K562 (cell line): ENCODE measurements at regions not wholly inside any gene's neighbourhood (a gene's known extent, or its start where the extent isn't known, plus 50 kb on each side); places are given as distances from the start of the nearest gene placed in this dataset.

Source experiments
- ATAC-seq: fragments of 200-7000 bp; cut with Tn5 transposase; 3 replicates; pipeline ENCODE4 v1.9.1; 2020; ENCODE audit warnings: moderate library complexity
- BruUV-seq: library from RNA; stranded (reverse); fragments of 400-500 nt; replicated peaks from 2 replicates; lab custom pipeline; 2021; lab: Mats Ljungman, UMichigan
- CTCF ChIA-PET: fragments of 300-600 bp; formaldehyde crosslinking; extraction: SDS; loops from one replicate; lab custom pipeline; 2021; ENCODE audit warnings: low intra/inter-chr PET ratio; lab: Yijun Ruan, JAX
- POLR2A ChIA-PET: fragments of 300-600, 350-650 bp; sonication (Branson Sonifier 250); formaldehyde crosslinking; extraction: SDS; loops from one replicate; lab custom pipeline; 2021; ENCODE audit warnings: antibody characterized with exemption, inconsistent platforms; lab: Yijun Ruan, JAX
- DNase-seq, 4 experiments: peaks; one replicate each; pipeline versions ENCODE4 v3.0.0 to v3.0.0-alpha.2; 2011 to 2018; ENCODE audit warnings: low spot score in 3 of 4, mixed read lengths in 3 of 4; ENCODE audit errors: extremely low read depth in 1 of 4
- FAIRE-seq: peaks from 2 replicates; lab custom pipeline; 2011; peaks lifted over from hg19 to GRCh38; lab: Jason Lieb, UNC
- H2AFZ ChIP-seq: 2 replicates; pipeline ENCODE4 v1.6.0; 2011; ENCODE audit warnings: low read depth, low read length, control low read depth, inconsistent platforms
- H3K27ac ChIP-seq: fragments of 200-600 bp; 3 replicates; pipeline ENCODE4 v1.8.0; 2011; ENCODE audit warnings: low read depth, mild to moderate bottlenecking, control low read depth, inconsistent platforms, low read length, moderate library complexity, mixed read lengths; ENCODE audit errors: extremely low read depth
- H3K27me3 ChIP-seq, 2 experiments: fragments of 300-600 bp in 1 of 2; 2 replicates in 1 of 2; 3 replicates in 1 of 2; pipeline versions ENCODE4 v1.6.0 to v1.8.0; 2011; ENCODE audit warnings: inconsistent platforms in 2 of 2, low read length in 2 of 2, mild to moderate bottlenecking in 1 of 2, mixed read lengths in 1 of 2, moderate library complexity in 1 of 2; ENCODE audit not compliant: control insufficient read depth in 2 of 2, insufficient read depth in 2 of 2
- H3K36me3 ChIP-seq: fragments of 300-600 bp; 3 replicates; pipeline ENCODE4 v1.8.0; 2011; ENCODE audit warnings: mild to moderate bottlenecking, low read length, inconsistent platforms; ENCODE audit not compliant: control insufficient read depth, insufficient read depth
- H3K4me1 ChIP-seq, 2 experiments: fragments of 200-600 bp in 1 of 2; replicated peaks in 1 of 2; 2 replicates in 1 of 2; 3 replicates in 1 of 2; pipeline versions ENCODE4 v1.5.1 to v1.8.0; 2011; ENCODE audit warnings: inconsistent platforms in 2 of 2, low read length in 2 of 2, mild to moderate bottlenecking in 1 of 2, mixed read lengths in 1 of 2, moderate library complexity in 1 of 2; ENCODE audit not compliant: control insufficient read depth in 2 of 2, insufficient read depth in 2 of 2
- H3K4me2 ChIP-seq: 2 replicates; pipeline ENCODE4 v1.6.1; 2011; ENCODE audit warnings: low read length, control low read depth, inconsistent platforms, mixed read lengths; ENCODE audit not compliant: insufficient read depth
- H3K4me3 ChIP-seq: fragments of 200-600 bp; sonication (generic), shearing (Covaris generic); 2 replicates; pipeline ENCODE4 v1.5.1; 2016; ENCODE audit warnings: control low read depth, inconsistent platforms
- H3K79me2 ChIP-seq: fragments of 200-600 bp; 3 replicates; pipeline ENCODE4 v1.8.0; 2011; ENCODE audit warnings: low read length, inconsistent platforms; ENCODE audit not compliant: control insufficient read depth, insufficient read depth
- H3K9ac ChIP-seq, 2 experiments: 2 replicates each; pipeline versions ENCODE4 v1.6.0 to v1.6.1; 2011; ENCODE audit warnings: low read depth in 2 of 2, low read length in 2 of 2, control low read depth in 1 of 2, inconsistent platforms in 1 of 2, mild to moderate bottlenecking in 1 of 2, mixed read lengths in 1 of 2; ENCODE audit not compliant: insufficient read depth in 1 of 2
- H3K9me1 ChIP-seq: one replicate; pipeline ENCODE4 v1.6.0; 2011; ENCODE audit warnings: inconsistent platforms, mild to moderate bottlenecking, low read length, moderate library complexity; ENCODE audit not compliant: control insufficient read depth, insufficient read depth
- H3K9me3 ChIP-seq: replicated peaks from 2 replicates; pipeline ENCODE4 v1.5.1; 2011; ENCODE audit warnings: low read depth, low read length, inconsistent platforms; ENCODE audit not compliant: control insufficient read depth, insufficient read depth
- H4K20me1 ChIP-seq: replicated peaks from 2 replicates; pipeline ENCODE4 v1.6.1; 2011; ENCODE audit warnings: low read length, inconsistent platforms, mixed read lengths; ENCODE audit not compliant: control insufficient read depth, insufficient read depth
- ELF1 ChIP-seq: fragments of 200-800 bp; sonication (Bioruptor generic); IDR thresholded peaks from 2 replicates; pipeline ENCODE4 v1.6.1; 2016; ENCODE audit warnings: missing genetic modification characterization, missing compliant biosample characterization
- HNRNPUL1 ChIP-seq: fragments of 200-400 bp; formaldehyde crosslinking; IDR thresholded peaks from 2 replicates; pipeline ENCODE4 v1.6.1; 2017; ENCODE audit warnings: low read length
- SAFB2 ChIP-seq: fragments of 200-400 bp; formaldehyde crosslinking; IDR thresholded peaks from 2 replicates; pipeline ENCODE4 v1.6.1; 2018; ENCODE audit warnings: borderline replicate concordance, low read length, low read depth, moderate library complexity; ENCODE audit not compliant: severe bottlenecking
- SPI1 ChIP-seq: IDR thresholded peaks from 2 replicates; pipeline ENCODE4 v1.6.1; 2011; ENCODE audit warnings: low read depth, low read length, control low read depth, borderline replicate concordance
- ZNF436 ChIP-seq: fragments of 250-450, 450-650 bp; sonication (Bioruptor Pico); formaldehyde crosslinking; IDR thresholded peaks from 2 replicates; pipeline ENCODE4 v1.7.0; 2020; ENCODE audit warnings: mild to moderate bottlenecking
- WGBS: fragments of 100-300 bp; shearing (Covaris generic); methylation state at CpG from one replicate; pipeline ENCODE4 v1.1.6; 2016; ENCODE audit warnings: low coverage, mixed read lengths; ENCODE audit not compliant: insufficient coverage; ENCODE audit errors: missing lambda C conversion rate; 5-methylcytosine and 5-hydroxymethylcytosine counted together
- in situ Hi-C: fragments of 300-500 bp; cut with MboI; formaldehyde crosslinking; loops from 4 replicates; pipeline ENCODE4 v1.15.0; 2018; ENCODE audit warnings: inconsistent platforms, mixed read lengths
- intact Hi-C: fragments of 100-400 bp; cut with micrococcal nuclease; formaldehyde crosslinking; loops from 2 replicates; pipeline ENCODE4 v1.14.2; 2022
- TF ChIP-seq, protein P1 (sequence below): conservative IDR thresholded peaks from 2 replicates; pipeline ENCODE4 v1.6.1; 2011; ENCODE audit warnings: low read depth, mild to moderate bottlenecking, low read length; ENCODE audit not compliant: control insufficient read depth

DNA sequence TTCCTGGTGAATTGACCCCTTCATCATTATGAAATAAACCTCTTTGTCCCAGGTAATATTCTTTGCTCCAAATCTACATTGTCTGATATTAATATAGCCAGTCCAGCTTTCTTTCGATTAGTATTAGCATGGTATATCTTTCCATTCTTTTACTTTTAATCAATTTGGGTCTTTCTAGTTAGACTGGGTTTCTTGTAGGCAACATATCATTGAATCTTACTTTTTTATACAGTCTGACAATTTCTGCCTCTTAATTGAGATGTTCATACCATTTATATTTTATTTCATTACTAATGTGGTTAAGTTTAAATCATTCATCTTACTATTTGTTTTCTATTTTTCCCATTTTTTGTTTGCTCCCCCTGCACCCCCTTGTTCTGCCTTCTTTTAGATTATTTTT lies 61.7 kb upstream of the LIFR start:
- H2AFZ ChIP-seq, result no peak overlapping the region
- no peak for FAIRE-seq
- H3K4me3 ChIP-seq, result no peak overlapping the region
- in situ Hi-C loops, result no loop called here
- ChIA-PET CTCF (no interaction called here), POLR2A (no interaction called here)
- WGBS, result 0% methylated on average over 1 of the region's 1 CpG
- H3K9ac ChIP-seq, result no peak overlapping the region
- no peak overlapping the region for H3K4me2 ChIP-seq
- no peaks in the 10 kb centered on the region; a peak in 1 of 5 replicates for H3K4me1 ChIP-seq
- H3K27me3 ChIP-seq, result no peaks in the 10 kb centered on the region
- no peaks in the 10 kb centered on the region for H3K9me1 ChIP-seq
- no peak for DNase-seq
- H3K36me3 ChIP-seq, result no peaks in the 10 kb centered on the region
- no peaks in the 10 kb centered on the region for H3K79me2 ChIP-seq
- no peak overlapping the region for H3K27ac ChIP-seq
- intact Hi-C loops, result no loop called here
- H3K9me3 ChIP-seq, result no peaks in the 10 kb centered on the region
- TF ChIP-seq ZNF436 (CRISPR knock-in tag), result no peak
- TF ChIP-seq SAFB2, result no peak
- TF ChIP-seq, protein P1, sequence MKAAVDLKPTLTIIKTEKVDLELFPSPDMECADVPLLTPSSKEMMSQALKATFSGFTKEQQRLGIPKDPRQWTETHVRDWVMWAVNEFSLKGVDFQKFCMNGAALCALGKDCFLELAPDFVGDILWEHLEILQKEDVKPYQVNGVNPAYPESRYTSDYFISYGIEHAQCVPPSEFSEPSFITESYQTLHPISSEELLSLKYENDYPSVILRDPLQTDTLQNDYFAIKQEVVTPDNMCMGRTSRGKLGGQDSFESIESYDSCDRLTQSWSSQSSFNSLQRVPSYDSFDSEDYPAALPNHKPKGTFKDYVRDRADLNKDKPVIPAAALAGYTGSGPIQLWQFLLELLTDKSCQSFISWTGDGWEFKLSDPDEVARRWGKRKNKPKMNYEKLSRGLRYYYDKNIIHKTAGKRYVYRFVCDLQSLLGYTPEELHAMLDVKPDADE, result no peak
- no peak for TF ChIP-seq HNRNPUL1
- no TSS peak for BruUV-seq
- no peak for ATAC-seq
- H4K20me1 ChIP-seq, result no peaks in the 10 kb centered on the region

DNA sequence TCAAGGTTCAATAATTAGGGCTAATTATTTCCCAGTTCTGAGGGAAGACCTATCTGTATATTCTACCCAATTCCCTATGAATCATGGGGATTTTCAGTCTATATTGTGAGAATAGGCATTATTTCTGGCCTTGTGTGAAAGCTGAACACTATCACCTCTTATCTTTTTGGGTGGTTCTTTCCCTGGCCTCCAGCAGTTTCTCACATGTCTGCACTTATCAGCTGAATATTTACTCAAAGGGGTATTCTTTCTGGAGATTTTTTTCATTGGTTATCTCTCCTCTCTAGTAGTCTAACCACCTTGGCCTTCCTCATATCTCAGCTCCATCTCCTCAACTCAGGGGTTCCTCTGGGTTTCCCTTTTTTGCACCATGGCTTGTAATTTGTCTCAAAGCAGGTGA lies 64.9 kb upstream of the LIFR start:
- FAIRE-seq, result no peak
- no TSS peak for BruUV-seq

More for the DNA sequence above, 64.9 kb upstream of the LIFR start:
- H3K4me2 ChIP-seq, result no peak overlapping the region
- intact Hi-C loops, result no loop called here
- no peak for ATAC-seq
- H3K4me1 ChIP-seq, result no peaks in the 10 kb centered on the region; a peak in 1 of 5 replicates
- H3K27ac ChIP-seq, result no peak overlapping the region
- CTCF ChIA-PET, result no interaction called here
- POLR2A ChIA-PET, result interaction anchor here (0.8 to 1.0 kb wide), 3 partner anchors 11 to 21 kb away, joined by 3 to 5 read pairs (median 4); no protein-coding TSS in a partner anchor
- H3K9me1 ChIP-seq, result no peaks in the 10 kb centered on the region
- no peaks in the 10 kb centered on the region for H4K20me1 ChIP-seq
- H3K27me3 ChIP-seq, result no peaks in the 10 kb centered on the region
- in situ Hi-C loops, result no loop called here
- no peaks in the 10 kb centered on the region for H3K36me3 ChIP-seq
- TF ChIP-seq ELF1 (tag), result no peak
- TF ChIP-seq SPI1, result 0 out of 2 replicates have a peak, but pooled peaks have one; percentile 7
- no peak overlapping the region for H3K9ac ChIP-seq
- no peak for DNase-seq
- no peak overlapping the region for H3K4me3 ChIP-seq
- no peak overlapping the region for H2AFZ ChIP-seq
- H3K9me3 ChIP-seq, result no peaks in the 10 kb centered on the region
- no peaks in the 10 kb centered on the region for H3K79me2 ChIP-seq
